ENCODE measurements at regions not wholly inside any gene's neighbourhood (a gene's known extent, or its start where the extent isn't known, plus 50 kb on each side); places are given as distances from the start of the nearest gene placed in this dataset.

DNA sequence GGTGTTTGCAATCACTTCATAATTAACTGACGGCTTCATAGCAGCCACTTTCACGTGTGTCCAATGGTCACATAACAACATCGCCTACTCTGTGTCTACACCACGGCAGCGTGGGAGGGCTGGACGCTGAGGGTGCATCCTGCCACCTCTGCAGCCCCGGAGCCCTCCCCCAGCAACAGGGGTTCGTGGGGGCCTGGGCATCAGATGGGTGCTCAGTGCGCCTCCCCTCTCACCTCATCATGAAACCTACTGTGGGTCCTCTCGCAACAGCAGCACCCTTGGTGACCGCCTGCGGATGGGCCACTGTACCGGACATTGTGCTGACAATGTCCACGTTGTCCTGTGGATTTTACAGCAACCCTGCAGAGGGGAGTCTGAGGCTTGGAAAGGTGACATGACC is 193.5 kb downstream of the UQCRFS1 start:
- H3K9ac ChIP-seq (ENCODE audit: low read depth, low read length) = no peak overlapping the region
- H3K4me1 ChIP-seq (ENCODE audit: control insufficient read depth, insufficient read depth, low read length) = no peaks in the 10 kb centered on the region
- no peaks in the 10 kb centered on the region for H3K9me3 ChIP-seq (replicated peaks; ENCODE audit: low read length)

DNA sequence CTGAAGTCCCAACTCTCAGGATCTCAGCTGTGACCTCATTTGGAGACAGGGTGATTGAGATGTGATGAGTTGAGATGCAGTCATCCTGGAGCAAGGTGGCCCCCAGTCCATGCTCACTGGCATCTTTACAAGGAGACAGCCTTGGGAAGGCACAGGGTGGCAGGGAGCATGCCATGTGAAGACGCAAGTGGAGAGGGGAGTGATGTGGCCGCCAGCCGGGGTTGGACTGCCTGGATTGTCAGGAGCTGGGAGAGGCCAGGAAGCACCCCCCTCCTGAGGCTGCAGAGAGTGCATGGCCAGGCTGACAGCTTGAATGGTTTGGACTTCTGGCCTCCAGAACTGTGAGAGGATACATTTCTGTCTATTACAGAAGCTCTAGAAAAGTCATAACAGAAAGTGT is 194.4 kb downstream of the UQCRFS1 start:
- Histone ChIP-seq H3K9me3 (replicated peaks; ENCODE audit: low read length) (no peaks in the 10 kb centered on the region), H3K4me2 (ENCODE audit: low read length) (no peak overlapping the region), H3K4me3 (ENCODE audit: low read length) (no peak overlapping the region), H3K36me3 (ENCODE audit: insufficient read depth, low read length) (no peaks in the 10 kb centered on the region), H3K4me1 (ENCODE audit: control insufficient read depth, insufficient read depth, low read length) (no peaks in the 10 kb centered on the region), H3K9ac (ENCODE audit: low read depth, low read length) (no peak overlapping the region), H3K27me3 (ENCODE audit: control insufficient read depth, insufficient read depth, low read length) (peaks cover 22% of the 10 kb centered on the region)

More for the DNA sequence above, 193.5 kb downstream of the UQCRFS1 start:
- Histone ChIP-seq H3K4me3 (ENCODE audit: low read length) (no peak overlapping the region), H3K4me2 (ENCODE audit: low read length) (no peak overlapping the region), H3K27me3 (ENCODE audit: control insufficient read depth, insufficient read depth, low read length) (peaks cover 22% of the 10 kb centered on the region), H3K36me3 (ENCODE audit: insufficient read depth, low read length) (no peaks in the 10 kb centered on the region)

DNA sequence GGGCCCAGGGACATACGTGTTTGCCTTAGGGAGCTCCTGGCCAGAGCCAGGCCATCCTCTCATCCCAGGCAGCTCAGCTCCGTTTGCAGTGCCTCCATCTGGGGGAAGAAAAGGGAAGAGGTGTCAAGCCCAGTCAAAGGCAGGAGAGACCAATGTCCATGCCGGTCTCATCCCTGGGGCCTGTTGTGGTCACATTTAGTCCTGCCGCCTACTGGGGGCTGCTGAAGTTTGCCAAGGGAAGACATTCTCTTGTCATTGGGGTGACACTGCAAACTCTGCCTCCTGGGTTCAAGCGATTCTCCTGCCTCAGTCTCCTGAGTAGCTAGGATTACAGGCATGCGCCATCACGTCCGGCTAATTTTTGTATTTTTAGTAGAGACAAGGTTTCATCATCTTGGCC is 195.2 kb downstream of the UQCRFS1 start:
- no peak overlapping the region for H3K4me3 ChIP-seq (ENCODE audit: low read length)
- H3K9ac ChIP-seq (ENCODE audit: low read depth, low read length) = no peak overlapping the region
- peaks cover 23% of the 10 kb centered on the region for H3K27me3 ChIP-seq (ENCODE audit: control insufficient read depth, insufficient read depth, low read length)
- no peaks in the 10 kb centered on the region for H3K9me3 ChIP-seq (replicated peaks; ENCODE audit: low read length)
- no peaks in the 10 kb centered on the region for H3K4me1 ChIP-seq (ENCODE audit: control insufficient read depth, insufficient read depth, low read length)
- no peak overlapping the region for H3K4me2 ChIP-seq (ENCODE audit: low read length)
- H3K36me3 ChIP-seq (ENCODE audit: insufficient read depth, low read length) = no peaks in the 10 kb centered on the region

DNA sequence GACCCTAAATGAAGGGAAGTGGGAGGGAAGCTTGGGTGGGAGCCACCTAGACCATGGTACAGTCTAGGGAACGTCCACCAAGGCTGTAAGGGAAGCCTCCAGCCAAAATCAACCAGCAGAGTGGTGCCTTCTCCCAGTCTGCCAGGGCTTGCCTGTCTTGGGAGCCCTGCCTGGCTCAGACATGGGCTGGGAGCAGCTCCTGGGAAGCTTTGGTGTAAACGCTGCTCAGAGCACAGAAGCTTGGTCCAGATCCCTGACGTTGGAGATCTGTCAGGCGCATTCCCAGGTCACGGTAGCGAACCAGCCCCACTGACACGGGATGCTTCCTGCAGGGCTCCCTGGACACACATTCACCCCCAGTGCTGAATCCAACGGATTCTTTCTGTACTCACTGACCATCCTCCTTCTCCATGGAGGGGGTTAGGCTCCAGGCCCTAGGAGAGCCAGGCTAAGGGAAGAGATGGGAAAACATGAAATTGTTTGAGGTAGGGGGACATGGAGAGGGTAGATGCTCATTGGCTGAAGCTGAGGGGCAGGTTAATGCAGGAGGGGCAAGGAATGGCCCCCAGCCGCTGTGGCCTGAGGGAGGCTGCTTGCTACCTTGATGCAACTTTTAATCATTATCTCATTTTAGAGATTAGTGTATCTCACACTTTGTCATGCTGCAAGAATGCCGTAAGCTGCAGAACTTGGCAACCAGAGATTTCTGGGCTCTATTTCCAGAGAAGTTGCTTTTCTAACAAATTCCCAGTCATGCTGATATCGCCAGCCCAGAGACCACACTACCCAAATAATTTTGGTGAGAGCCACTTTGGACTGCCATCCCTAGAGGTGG is 195.8 kb downstream of the UQCRFS1 start:
- Histone ChIP-seq H3K36me3 (ENCODE audit: insufficient read depth, low read length) (no peaks in the 10 kb centered on the region), H3K9me3 (replicated peaks; ENCODE audit: low read length) (no peaks in the 10 kb centered on the region), H3K9ac (ENCODE audit: low read depth, low read length) (no peak overlapping the region), H3K4me2 (ENCODE audit: low read length) (no peak overlapping the region), H3K27me3 (ENCODE audit: control insufficient read depth, insufficient read depth, low read length) (peaks cover 23% of the 10 kb centered on the region), H3K4me3 (ENCODE audit: low read length) (no peak overlapping the region), H3K4me1 (ENCODE audit: control insufficient read depth, insufficient read depth, low read length) (no peaks in the 10 kb centered on the region)

DNA sequence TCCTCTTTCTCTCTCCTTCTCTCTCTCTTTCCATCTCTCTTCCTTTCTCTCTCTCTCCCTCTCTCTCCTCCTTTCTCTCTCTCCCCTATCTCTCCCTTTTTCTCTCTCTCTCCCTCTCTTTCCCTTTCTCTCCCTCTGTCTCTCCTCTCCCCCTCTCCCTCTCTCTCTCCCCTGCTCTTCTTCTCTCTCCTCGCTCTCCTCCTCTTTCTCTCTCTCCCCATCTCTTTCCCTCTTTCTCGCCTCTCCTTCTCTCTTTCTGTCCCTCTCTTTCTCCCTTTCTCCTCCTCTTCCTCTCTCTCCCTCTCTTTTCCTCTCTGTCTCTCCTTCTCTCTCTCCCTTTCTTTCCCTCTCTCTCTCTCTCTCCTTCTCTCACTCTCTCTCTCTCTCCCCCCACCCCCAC is 196.6 kb downstream of the UQCRFS1 start:
- H3K36me3 ChIP-seq (ENCODE audit: insufficient read depth, low read length) = no peaks in the 10 kb centered on the region
- no peaks in the 10 kb centered on the region for H3K4me1 ChIP-seq (ENCODE audit: control insufficient read depth, insufficient read depth, low read length)
- H3K27me3 ChIP-seq (ENCODE audit: control insufficient read depth, insufficient read depth, low read length) = peaks cover 23% of the 10 kb centered on the region
- no peak overlapping the region for H3K9ac ChIP-seq (ENCODE audit: low read depth, low read length)
- no peaks in the 10 kb centered on the region for H3K9me3 ChIP-seq (replicated peaks; ENCODE audit: low read length)
- H3K4me3 ChIP-seq (ENCODE audit: low read length) = no peak overlapping the region
- H3K4me2 ChIP-seq (ENCODE audit: low read length) = no peak overlapping the region

DNA sequence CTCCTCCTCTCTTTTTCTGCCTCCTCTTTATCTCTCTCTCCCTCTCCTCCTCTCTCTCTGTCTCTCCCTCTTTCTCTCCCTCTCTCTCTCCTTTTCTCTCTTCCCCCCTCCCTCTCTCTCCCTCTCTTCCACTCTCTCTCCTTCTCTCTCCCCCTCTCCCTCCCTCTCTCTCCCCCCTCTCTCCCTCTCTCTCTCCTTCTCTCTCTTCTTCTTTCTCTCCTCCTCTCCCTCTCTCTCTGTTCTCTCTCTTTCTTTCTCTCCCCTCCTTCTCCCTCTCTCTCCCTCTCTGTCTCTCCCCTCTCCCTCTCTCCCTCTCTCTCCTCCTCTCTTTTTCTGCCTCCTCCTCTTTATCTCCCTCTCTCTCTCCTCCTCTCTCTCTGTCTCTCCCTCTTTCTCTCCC is 197.4 kb downstream of the UQCRFS1 start:
- no peaks in the 10 kb centered on the region for H3K9me3 ChIP-seq (replicated peaks; ENCODE audit: low read length)
- no peaks in the 10 kb centered on the region for H3K4me1 ChIP-seq (ENCODE audit: control insufficient read depth, insufficient read depth, low read length)
- H3K4me3 ChIP-seq (ENCODE audit: low read length) = no peak overlapping the region
- H3K36me3 ChIP-seq (ENCODE audit: insufficient read depth, low read length) = no peaks in the 10 kb centered on the region
- no peak overlapping the region for H3K9ac ChIP-seq (ENCODE audit: low read depth, low read length)
- H3K27me3 ChIP-seq (ENCODE audit: control insufficient read depth, insufficient read depth, low read length) = peaks cover 23% of the 10 kb centered on the region
- no peak overlapping the region for H3K4me2 ChIP-seq (ENCODE audit: low read length)

DNA sequence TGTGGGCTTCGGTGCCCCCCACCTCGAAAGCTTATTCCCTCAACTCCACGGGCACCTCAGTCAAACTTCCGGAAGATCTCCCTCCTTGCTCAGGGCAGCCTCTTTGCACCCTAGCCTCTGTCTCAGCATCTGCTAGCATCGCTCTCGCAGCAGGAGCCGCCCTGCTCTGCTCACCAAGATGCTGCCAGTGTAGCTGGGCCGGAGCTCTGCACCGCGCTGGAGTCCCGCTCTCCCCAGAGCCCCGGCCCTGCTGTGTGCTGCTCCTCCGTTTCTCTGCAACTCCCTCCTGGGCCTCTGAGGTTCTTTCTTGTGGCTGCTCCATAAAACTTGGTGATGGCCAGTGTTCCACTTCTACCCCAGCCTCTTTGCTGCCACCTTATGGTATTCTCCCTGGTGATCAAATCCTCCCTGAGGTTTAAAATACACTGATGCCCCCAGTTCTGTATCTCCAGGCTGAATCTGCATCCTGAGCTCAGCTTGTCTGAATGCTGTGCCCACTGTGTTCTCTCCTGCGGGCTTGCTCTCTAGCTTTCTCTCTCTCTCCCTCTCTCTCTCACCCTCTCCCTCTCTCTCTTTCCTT is 198.0 kb downstream of the UQCRFS1 start:
- no peak overlapping the region for H3K9ac ChIP-seq (ENCODE audit: low read depth, low read length)
- no peaks in the 10 kb centered on the region for H3K36me3 ChIP-seq (ENCODE audit: insufficient read depth, low read length)
- no peaks in the 10 kb centered on the region for H3K9me3 ChIP-seq (replicated peaks; ENCODE audit: low read length)
- H3K4me2 ChIP-seq (ENCODE audit: low read length) = no peak overlapping the region
- no peaks in the 10 kb centered on the region for H3K4me1 ChIP-seq (ENCODE audit: control insufficient read depth, insufficient read depth, low read length)
- peaks cover 23% of the 10 kb centered on the region for H3K27me3 ChIP-seq (ENCODE audit: control insufficient read depth, insufficient read depth, low read length)
- H3K4me3 ChIP-seq (ENCODE audit: low read length) = no peak overlapping the region

DNA sequence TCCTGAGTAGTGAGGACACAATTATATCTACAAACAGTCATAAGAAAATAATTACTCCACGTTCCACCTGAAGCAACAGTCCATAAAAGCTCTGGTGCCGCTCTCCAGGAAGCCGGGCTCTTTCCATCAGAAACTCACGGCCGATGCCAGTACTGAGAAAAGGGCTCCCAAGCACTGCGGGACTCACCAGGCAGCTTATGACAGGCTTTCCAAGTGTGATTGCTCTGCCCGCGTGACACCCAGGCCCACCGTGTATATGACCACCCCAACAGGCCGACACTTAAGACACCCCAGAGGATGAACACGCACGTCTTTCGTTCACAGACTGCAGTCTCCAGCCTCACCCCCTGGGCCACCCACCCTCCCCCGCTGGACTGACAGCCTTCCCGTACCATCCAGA is 199.0 kb downstream of the UQCRFS1 start:
- no peak overlapping the region for H3K4me3 ChIP-seq (ENCODE audit: low read length)
- no peaks in the 10 kb centered on the region for H3K9me3 ChIP-seq (replicated peaks; ENCODE audit: low read length)
- no peak overlapping the region for H3K9ac ChIP-seq (ENCODE audit: low read depth, low read length)
- no peaks in the 10 kb centered on the region for H3K36me3 ChIP-seq (ENCODE audit: insufficient read depth, low read length)
- H3K4me2 ChIP-seq (ENCODE audit: low read length) = no peak overlapping the region
- H3K27me3 ChIP-seq (ENCODE audit: control insufficient read depth, insufficient read depth, low read length) = peaks cover 23% of the 10 kb centered on the region
- H3K4me1 ChIP-seq (ENCODE audit: control insufficient read depth, insufficient read depth, low read length) = no peaks in the 10 kb centered on the region

DNA sequence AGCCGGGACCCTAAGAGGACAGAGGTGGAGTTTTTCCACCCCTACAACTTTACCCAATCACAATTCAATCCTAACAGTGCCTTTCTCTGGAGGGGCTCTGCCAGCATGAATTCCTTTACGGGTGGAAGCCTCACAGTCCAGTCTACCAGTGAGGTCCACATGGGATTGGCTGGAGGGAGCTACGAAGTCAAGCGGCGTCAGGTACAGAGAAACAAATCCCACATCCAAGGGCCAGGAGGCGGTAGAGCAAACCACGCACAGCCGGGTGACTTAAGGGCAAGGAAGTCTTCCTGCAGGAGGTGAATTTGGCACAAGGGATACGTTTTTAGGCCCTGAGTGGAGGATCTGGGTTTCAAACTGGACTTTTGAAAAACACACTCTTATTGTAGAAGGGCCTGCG is 199.6 kb downstream of the UQCRFS1 start:
- Histone ChIP-seq H3K36me3 (ENCODE audit: insufficient read depth, low read length) (no peaks in the 10 kb centered on the region), H3K4me3 (ENCODE audit: low read length) (no peak overlapping the region), H3K9me3 (replicated peaks; ENCODE audit: low read length) (no peaks in the 10 kb centered on the region), H3K27me3 (ENCODE audit: control insufficient read depth, insufficient read depth, low read length) (peaks cover 20% of the 10 kb centered on the region), H3K9ac (ENCODE audit: low read depth, low read length) (no peak overlapping the region), H3K4me2 (ENCODE audit: low read length) (no peak overlapping the region), H3K4me1 (ENCODE audit: control insufficient read depth, insufficient read depth, low read length) (no peaks in the 10 kb centered on the region)

DNA sequence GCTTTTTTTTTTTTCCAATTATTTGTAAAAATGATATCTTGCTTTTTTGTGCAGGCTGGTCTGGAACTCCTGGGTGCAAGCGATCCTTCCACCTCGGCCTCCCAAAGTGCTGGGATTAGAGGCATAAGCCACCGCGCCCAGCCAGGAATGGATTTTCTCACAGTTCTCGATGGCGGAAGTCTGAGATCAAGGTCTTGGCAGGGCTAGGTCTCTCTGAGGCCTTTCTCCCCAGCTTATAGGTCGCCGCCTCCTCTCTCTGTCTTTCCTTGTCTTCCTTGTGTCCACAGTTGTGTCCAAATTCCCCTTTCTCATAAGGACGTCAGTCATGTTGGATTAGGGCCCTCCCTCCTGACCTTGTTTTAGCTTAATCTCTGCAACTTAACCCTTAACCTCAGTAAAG is 200.5 kb downstream of the UQCRFS1 start:
- Histone ChIP-seq H3K27me3 (ENCODE audit: control insufficient read depth, insufficient read depth, low read length) (peaks cover 16% of the 10 kb centered on the region), H3K4me3 (ENCODE audit: low read length) (no peak overlapping the region), H3K9ac (ENCODE audit: low read depth, low read length) (no peak overlapping the region), H3K9me3 (replicated peaks; ENCODE audit: low read length) (no peaks in the 10 kb centered on the region), H3K36me3 (ENCODE audit: insufficient read depth, low read length) (no peaks in the 10 kb centered on the region), H3K4me1 (ENCODE audit: control insufficient read depth, insufficient read depth, low read length) (no peaks in the 10 kb centered on the region), H3K4me2 (ENCODE audit: low read length) (no peak overlapping the region)

DNA sequence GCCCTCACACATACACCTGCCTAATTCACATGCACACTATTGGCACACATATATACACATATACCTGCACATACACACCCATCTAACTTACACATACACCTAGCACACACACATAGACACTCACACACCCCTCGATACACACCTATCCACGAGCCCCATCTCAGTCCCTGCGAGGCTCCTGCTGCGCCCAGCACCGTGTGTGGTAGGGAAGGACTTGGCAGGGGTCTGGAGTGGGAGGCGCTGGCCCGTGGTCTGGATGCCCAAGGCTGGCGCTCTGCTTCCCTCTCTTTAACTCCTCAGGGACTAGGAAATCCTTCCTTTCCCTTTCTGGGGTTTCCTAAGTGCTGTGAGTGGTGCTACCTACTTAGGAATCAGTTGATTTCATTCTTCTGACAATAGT is 202.7 kb downstream of the UQCRFS1 start:
- peaks cover 11% of the 10 kb centered on the region for H3K27me3 ChIP-seq (ENCODE audit: control insufficient read depth, insufficient read depth, low read length)
- no peak overlapping the region for H3K9ac ChIP-seq (ENCODE audit: low read depth, low read length)
- H3K9me3 ChIP-seq (replicated peaks; ENCODE audit: low read length) = no peaks in the 10 kb centered on the region
- H3K4me3 ChIP-seq (ENCODE audit: low read length) = no peak overlapping the region
- H3K4me1 ChIP-seq (ENCODE audit: control insufficient read depth, insufficient read depth, low read length) = no peaks in the 10 kb centered on the region
- H3K4me2 ChIP-seq (ENCODE audit: low read length) = no peak overlapping the region
- H3K36me3 ChIP-seq (ENCODE audit: insufficient read depth, low read length) = no peaks in the 10 kb centered on the region
